B cell (primary cell): ENCODE measurements at regions not wholly inside any gene's neighbourhood (a gene's known extent, or its start where the extent isn't known, plus 50 kb on each side); places are given as distances from the start of the nearest gene placed in this dataset.

Experiments
- CTCF ChIP-seq: fragments of 200-600 bp; IDR thresholded peaks from one replicate; pipeline ENCODE4 v1.8.0; 2022; ENCODE audit warnings: antibody characterized with exemption, mild to moderate bottlenecking
- EZH2 ChIP-seq: IDR thresholded peaks from 2 replicates; pipeline ENCODE4 v1.6.1; 2012; ENCODE audit warnings: borderline replicate concordance, low read depth, mild to moderate bottlenecking, moderate library complexity, low read length; ENCODE audit not compliant: insufficient read depth, poor library complexity, severe bottlenecking

GRCh38 chr6:49070411-49070810, 392.6 kb downstream of the MMUT start:
- TF ChIP-seq EZH2 (no peak), CTCF (no peak)
